Keratinocyte (primary cell): ENCODE measurements at regions not wholly inside any gene's neighbourhood (a gene's known extent, or its start where the extent isn't known, plus 50 kb on each side); places are given as distances from the start of the nearest gene placed in this dataset.

Source experiments
- CTCF ChIP-seq, 3 experiments: IDR thresholded peaks in 1 of 3; conservative IDR thresholded peaks in 1 of 3; optimal IDR thresholded peaks in 1 of 3; 2 replicates in 2 of 3; 3 replicates in 1 of 3; pipeline versions ENCODE3 to v1.5.1; 2011; ENCODE audit warnings: low read length in 3 of 3, mild to moderate bottlenecking in 3 of 3, moderate library complexity in 2 of 3, control low read depth in 1 of 3, inconsistent platforms in 1 of 3; ENCODE audit not compliant: insufficient read depth in 2 of 3; ENCODE audit errors: extremely low read depth in 1 of 3
- EZH2 ChIP-seq: IDR thresholded peaks from one replicate; pipeline ENCODE4 v1.6.1; 2012; ENCODE audit warnings: inconsistent platforms, mild to moderate bottlenecking, low read length, moderate library complexity

GRCh38 chr19:31085125-31085524, 264.1 kb downstream of the TSHZ3 start:
- TF ChIP-seq CTCF (optimal IDR thresholded peaks at IDR 0.05 in 1 of 3, IDR thresholded peaks at IDR 0.05 in 1 of 3, conservative IDR thresholded peaks at IDR 0.05 in 1 of 3; ENCODE audit: extremely low read depth in 1 of 3, insufficient read depth in 2 of 3, low read length in 3 of 3) (no peak), EZH2 (no peak)
